ENCODE measurements at regions not wholly inside any gene's neighbourhood (a gene's known extent, or its start where the extent isn't known, plus 50 kb on each side); places are given as distances from the start of the nearest gene placed in this dataset.
"Not testable (repeated sequence)": the region's sequence is repeated elsewhere in the genome, so short reads cannot be mapped to it uniquely, and the experiment has no call there.

DNA sequence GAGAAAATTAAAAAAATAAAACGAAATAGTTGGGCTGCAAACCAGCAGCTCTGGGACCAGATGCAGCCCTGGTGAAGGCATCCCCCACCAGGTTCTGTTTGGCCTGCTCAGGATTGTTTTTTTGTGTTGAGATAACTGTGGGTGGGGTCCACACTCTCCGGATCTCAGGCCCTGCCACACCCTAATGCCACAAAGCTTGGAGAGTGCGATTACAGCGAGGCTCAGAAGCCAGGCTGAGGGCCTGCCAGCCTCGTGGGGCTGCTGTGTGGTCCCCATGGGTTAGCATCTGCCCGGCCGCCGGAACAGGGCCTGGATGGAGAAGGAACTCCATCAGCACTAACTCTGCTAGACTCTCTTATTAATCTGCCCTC is 290.8 kb upstream of the PLGLB2 start:
- DNase-seq (ENCODE audit: low read depth), result not testable (repeated sequence)

DNA sequence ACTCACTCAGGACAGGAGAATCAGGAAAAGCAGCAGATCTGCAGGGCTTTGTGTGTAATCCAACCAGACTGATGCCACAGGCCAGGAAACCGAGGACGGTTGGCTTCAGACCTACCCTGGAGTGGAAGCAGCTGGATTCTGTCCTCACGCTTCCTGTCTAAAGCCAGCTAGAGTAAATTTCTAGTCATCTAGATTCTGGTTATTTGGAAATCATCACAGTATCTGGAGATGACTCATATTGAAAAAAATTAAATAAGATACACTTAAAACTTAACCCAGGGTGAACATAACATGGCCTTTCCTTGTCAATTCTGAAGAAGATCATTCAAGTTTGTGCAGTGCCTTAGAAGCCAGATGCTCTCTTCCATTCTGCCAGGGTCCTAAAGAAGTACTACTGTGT is 288.9 kb upstream of the PLGLB2 start:
- not testable (repeated sequence) for DNase-seq (ENCODE audit: low read depth)

DNA sequence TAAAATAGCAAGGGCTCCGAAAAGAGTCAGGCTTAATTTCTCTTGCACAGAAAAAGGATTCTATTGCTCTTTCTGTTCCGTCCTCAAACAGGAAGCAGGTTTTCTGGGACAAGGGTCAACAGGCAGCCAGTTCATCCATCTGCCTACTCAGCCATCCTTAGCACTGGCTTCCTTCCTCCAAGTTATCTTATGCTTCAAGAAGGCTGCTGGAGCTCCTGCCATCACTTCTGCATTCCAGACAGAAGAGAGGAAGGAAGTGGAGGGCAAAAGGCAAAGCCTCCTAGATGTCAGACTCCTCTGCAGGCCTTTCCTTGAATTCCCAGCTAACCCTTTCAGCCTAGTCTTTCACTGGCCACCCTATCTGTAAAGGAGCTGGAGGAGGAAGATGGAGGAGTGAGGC is 287.8 kb upstream of the PLGLB2 start:
- DNase-seq (ENCODE audit: low read depth), result not testable (repeated sequence)

DNA sequence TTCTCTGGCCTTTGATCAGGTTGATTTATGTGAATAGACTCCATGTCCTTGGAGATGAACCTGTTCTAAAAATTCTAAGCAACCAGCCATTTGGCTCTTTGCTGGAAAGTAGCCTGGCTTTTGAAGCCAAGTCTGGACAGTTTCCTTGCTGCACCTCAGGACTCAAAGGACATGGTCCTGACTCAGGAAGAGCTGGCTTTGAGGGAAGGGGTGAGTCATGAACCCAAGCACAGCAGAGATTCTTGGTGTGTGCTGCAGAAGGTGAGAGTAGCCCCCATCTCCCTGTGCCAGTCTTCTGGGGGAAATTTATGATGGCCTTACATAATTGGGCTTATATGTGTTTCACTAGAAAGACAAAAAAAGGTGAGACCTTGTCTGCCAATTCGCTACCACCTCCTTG is 287.2 kb upstream of the PLGLB2 start:
- DNase-seq (ENCODE audit: low read depth), result not testable (repeated sequence)

DNA sequence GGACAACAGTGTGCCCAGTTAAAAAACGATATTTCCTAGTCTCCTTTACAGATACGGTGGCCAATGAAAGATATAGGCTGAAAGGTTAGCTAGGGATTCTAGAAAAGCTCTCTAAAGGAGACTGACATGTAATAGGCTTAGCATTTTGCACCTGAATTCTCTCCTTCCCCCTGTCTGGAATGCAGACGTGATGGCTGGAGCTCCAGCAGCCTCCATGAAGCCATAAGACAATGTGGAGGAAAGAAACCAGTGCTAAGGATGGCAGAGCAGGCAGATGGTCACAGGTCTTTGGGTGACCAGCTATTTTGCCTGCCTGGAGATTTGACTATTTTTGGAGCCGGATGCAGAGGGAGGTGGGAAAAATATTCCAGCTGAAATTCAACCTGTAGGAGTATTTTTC is 286.2 kb upstream of the PLGLB2 start:
- not testable (repeated sequence) for DNase-seq (ENCODE audit: low read depth)

DNA sequence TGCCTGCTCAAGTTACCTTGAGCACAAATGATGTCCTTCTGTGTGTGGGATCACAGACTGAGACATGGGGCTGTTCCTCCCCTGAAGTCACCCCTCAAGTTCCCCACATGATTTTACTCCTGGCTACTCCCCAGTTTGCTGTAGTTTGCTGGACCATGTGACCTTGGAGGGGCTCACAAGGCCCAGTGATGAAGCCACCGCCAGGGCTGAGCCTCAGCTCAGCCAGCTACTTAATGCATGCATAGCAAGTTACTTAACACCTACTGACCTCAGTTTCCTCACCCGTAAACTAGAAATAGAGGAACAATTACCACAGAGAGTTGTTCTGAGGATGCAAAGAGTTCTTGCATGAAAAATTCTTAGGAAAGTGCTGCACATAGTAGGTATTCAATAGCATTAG is 283.7 kb upstream of the PLGLB2 start:
- DNase-seq (ENCODE audit: low read depth), result not testable (repeated sequence)

DNA sequence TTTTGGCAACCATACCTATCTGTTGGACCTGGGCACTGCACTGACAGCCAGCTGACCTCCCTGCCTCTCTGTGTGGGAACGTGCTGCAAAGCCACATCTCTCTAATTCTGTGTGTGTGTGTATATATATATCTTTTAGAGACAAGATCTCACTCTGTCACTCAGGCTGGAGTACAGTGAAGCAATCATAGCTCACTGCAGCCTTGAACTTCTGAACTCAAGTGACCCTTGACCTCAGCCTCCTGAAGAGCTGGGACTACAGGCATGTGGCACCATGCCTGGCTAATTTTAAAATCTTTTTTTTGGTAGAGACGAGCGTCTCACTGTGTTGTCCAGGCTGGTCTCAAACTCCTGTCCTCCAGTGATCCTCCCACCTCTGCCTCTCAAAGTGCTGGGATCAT is 282.2 kb upstream of the PLGLB2 start:
- not testable (repeated sequence) for DNase-seq (ENCODE audit: low read depth)

DNA sequence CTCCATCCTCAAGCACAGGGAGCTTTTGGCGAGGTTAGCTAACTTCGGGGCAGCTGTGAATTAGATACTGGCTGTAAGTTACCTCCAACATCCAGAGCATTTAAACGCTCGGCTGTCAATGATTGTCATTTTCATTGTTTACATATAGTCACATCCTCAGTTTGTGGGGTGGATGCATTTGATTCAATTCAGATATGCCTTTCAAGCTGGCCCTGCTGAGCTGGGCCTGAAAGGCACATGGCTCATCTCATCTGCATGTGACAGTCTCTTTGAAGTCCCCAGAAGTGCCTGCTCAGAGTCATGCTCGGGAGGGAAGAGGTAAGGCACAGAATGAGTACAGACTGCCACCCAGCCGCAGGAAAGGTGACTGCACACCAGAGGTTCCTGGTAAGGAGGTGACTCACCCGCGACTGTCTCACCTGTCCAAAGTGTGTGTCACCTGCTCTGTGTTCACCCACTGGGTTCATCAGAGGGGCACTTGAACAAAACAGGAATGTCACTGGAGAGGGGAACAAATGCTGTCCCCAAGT is 281.2 kb upstream of the PLGLB2 start:
- DNase-seq (ENCODE audit: low read depth), result not testable (repeated sequence)

DNA sequence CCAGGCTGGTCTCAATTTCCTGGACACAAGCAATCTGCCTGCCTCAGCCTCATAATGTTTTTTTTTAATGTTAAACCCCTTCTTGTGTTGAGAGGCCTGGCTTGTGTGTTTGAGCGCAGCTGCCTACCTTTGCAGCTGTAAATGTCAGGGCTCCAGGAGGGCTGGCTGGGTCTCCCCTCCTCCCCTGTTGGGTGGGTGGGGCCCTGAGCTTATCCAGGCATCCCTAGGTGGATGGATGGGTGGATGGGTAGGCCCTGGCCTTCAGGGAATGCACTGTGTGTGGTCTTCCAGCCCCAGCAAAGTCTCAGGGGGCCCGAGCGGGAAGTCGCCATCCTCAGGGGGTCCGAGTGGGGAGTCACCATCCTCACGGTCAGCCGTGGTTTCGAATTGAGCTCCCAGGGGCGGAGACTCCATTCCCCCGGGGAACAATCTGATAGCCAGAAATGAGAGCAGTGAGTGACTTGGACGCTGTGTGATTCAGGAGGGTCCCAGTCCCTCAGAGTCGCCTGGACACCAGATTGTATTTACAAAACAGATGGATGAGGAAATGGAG is 279.4 kb upstream of the PLGLB2 start:
- not testable (repeated sequence) for DNase-seq (ENCODE audit: low read depth)

DNA sequence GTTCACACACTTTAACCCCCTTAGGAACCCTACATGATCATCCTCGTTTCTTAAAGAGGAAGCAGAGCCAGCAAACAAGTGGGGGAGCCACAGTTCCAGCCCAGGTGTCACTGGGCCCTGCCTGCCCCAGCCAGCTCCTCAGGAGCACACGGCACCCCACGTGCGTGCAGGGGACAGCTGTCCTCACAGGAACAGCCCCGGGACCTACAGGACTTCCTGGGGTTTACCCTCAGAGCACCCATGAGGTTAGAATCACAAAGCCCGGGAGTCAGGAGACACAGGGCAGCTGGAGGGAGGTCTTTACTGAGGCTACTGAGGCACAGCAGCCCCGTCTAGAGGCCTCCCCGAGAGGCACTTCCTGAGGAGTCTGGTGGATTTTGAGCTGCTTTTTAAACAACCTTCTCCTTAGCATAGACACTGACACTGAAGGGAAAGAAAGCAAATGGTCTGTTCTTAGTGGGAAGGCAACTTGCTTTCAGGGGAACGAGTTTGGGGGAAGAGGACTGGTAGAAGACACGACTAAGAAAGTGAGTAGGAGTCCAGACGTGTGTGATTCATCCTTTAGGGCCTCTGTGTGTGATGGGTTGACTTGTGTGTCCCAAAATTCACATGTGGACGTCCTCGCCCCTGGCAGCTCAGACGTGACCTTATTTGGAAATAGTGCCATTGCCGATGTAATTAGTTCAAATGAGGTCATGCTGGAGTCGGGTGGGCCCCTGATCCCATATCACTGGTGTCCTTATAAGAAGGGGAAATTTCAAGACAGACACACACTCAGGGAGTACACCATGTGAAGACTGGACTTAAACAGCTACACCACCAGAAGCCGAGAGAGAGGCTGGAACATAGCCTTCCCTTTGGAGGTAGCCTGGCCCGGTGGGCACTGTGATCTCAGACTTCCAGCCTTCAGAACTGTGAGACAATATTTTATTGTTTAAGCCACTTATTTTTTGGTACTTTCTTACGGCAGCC is 278.4 kb upstream of the PLGLB2 start:
- DNase-seq (ENCODE audit: low read depth), result not testable (repeated sequence)

DNA sequence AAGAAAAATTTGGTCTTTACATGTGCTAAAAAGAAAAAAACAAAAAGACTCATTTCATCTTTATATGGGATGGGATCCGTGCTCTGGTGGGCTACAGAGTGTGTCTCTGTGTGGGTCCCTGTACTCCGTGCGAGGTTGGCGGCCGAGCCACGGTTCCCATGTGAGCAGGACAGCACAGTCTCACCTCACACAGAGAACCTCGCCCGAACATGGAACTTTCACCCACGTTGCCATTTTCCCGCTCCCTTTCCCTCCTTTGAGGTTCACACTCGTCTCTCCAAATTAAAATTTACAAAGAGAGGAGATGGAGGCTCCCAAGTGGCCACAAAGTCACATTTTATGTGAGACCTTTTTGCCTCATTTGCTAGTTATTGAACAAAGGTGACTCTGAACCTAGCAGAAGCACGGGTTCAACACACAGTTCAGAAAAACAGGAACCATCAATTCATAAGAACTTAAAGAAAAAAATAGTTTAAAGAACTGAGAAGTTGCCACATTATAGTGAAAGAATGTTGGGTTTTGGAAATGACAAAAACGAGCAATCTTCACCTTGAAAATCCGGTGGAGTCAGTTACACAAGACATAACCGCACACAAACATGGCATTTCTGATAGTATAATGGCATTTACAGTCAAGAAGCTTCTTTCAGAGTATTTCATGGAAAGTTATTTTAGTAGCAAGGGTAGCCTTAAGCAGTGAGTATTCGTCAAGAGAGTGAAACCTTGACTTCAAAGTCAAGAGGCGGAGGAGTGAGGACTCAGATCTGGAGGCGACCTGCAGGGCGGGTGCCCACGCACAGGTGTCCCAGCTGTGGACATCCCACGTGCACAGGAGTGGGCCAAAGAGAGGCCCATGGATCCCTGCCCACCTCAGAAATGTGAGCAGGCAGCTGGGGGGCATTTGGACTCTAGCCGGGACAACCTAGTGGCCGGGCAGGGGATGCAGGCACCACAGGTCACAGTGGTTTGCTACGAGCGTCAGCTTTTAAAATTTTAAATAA is 277.2 kb upstream of the PLGLB2 start:
- DNase-seq (ENCODE audit: low read depth), result not testable (repeated sequence)

DNA sequence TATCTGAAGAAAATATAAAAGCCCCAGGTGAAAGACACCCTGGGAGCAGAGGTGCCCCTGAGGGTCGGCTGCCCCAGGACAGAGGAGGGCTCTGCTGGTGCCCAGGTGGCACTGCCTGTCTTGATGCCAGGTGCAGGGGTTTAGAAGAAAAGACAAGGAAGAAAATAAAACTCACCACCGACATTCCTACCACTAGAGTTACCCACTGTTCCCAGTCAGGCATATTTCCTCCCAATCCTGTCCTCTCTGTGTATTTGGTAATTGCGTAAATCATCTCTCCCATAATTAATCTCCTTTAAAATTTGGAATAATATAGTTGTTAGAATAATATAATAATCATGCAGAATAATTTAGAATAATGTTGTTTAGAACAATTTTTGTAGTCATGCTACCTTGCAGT is 276.4 kb upstream of the PLGLB2 start:
- DNase-seq (ENCODE audit: low read depth), result not testable (repeated sequence)

DNA sequence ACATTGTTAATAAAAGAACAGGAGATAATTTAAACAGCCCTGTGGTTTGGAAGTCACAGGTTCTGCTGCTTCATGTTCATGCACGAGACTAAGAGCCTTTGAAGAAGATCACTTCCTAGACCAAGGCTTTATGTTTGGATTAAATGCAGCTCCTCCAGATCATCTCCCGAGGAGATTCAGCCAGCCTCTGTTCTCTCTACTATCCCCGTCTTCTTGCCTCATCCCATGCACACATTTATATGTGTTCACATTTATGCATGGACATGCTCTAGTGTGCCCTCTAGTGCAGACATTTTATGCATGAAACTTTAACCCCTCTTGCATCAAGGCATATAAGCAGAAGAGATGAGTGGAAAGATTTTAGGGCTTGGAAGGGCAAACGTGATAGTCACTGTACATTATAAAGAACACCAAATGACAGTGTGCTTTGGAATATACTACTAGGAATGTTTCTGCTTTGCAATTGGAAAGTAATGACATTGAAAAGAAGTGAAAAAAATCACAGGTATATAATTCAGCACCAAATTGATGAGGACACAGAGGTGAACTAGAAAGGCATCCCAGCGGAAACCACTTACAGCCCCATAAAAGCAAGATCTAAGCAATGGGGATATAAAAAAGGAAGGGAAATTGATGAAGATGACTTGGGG is 271.5 kb upstream of the PLGLB2 start:
- not testable (repeated sequence) for DNase-seq (ENCODE audit: low read depth)

DNA sequence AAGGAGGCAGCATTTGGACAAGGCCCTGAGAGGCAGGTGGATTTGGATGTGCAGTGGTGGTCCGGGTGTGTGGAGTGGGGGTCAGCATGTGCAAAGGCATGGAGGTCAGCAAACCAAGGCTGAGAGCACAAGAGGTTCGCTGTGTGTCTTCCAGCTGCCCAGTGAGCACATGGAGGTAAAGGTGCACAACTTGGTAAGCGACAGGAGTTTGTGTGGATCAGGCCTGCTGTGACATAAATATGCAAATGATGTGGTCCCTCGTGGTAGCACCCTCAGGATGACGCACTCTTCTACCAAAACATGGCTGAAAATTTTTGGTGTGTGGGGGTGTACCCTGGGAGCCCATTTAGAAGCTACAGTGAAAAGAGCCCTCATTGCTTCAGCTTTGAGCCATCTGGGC is 271.0 kb upstream of the PLGLB2 start:
- DNase-seq (ENCODE audit: low read depth), result not testable (repeated sequence)

DNA sequence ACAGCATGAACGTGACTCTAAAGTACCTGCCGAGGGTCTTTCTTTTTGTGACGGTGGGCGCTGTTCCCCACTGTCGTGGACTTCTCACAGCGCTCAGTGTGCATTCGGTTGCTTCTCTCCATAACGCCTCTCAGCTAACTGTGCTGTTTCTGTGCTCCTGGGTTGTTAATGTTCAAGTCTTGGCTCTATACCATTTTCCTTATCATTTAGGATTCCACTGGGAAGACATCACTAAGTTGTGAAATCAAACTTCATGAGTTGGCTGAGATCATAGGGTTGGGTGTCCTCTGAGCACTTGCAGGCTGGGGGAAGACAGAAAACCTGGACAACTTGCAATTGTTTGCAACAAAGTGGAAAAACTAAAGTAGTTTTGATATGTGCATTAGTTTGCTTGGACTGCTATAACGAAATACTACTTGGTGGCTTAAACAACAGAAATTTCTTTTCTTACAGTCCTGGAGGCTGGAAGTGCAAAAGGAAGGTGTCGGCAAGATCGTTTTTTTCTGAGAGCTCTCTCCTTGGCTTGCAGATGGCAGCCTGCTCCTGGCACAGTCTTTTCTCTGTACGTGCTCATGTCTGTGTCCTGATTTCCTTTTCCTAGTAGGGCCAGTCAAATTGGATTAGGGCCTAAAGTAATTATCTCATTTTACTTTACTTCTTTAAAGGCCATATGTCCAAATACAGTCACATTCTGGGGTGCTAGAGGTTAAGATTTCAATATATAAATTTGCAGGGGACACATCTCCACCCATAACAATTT is 270.0 kb upstream of the PLGLB2 start:
- DNase-seq (ENCODE audit: low read depth), result not testable (repeated sequence)

DNA sequence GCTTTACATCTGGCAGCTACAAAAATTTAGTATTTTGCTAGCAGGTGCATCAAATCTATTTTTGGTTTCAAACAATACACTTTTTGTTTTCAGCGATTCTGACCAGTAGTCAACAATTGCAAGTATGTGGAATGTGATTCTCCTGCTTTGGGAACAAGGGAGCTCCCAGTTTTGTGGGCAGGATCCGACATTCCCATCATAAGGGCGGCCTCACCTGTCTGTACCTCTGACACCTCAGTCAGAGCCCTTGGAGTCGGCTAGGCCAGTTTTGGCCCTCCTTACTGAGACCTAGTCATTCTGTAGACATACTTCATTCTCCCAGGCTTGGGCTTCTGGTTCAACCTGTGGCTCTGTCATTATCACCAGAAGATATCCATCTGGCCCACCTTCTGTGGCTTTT is 269.0 kb upstream of the PLGLB2 start:
- DNase-seq (ENCODE audit: low read depth), result not testable (repeated sequence)

DNA sequence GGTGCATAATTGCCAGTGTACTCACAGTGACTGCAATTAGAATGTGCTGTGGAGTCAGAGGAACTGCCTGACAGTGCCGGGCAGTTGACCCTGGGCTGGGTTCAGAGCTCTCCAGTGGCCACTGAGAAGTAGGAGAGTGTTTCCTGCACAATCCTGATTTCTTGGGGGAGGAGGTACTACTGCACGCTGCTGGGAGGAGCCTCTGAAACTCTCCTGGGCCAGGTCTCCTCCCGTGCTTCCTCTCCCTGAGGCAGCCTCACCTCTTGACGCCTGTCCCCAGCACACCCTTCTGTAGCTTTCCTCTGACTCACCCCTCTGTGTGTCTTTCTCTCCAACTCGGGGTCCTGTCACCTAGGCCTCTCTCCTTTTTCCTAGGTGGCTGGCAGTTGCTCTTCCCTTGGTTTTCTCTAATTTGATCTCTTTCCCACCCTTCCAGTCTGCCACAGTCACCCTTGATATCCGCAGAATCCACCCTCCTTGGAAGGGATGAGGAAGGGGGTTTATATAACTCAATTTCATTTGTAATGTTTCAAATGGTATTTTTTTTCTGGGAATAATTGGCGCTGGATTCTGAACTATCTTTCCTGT is 264.7 kb upstream of the PLGLB2 start:
- not testable (repeated sequence) for DNase-seq (ENCODE audit: low read depth)

DNA sequence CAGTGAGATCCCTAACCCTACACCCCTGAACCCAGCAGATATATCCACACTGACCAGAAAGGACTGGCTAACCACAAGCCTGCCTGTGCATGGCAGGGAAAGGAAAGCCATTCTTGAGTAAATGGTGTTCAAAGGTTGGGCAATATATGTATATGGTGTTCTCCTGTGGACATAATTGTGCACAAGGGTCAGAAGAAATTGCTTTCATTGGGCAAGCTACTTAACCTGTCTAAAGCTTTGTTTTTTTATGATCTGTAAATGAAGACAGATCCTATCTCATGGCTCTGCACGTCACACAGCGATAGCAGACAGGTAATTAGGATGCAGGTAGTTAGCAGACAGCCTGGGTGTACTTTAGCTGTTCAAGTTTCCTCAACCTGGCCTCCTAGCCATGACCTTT is 263.5 kb upstream of the PLGLB2 start:
- DNase-seq (ENCODE audit: low read depth), result not testable (repeated sequence)

DNA sequence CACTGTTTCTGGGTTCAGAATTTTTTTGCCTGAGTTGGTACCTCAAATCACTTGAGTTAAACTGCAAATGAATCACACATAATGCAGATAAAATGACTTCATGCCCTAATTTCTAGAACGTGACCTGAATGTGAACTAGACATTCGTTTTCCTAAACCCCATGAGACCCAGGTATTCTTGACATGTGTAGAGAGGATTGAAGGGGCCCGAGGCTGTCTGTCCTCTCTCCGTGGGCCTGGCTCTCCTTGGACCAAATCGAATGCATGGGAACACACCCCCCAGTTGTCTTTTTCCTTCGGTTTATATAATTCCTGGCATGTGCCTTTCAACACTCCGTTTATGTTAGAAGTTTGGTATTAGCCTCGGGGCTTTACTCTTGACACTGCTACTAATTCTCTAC is 262.4 kb upstream of the PLGLB2 start:
- DNase-seq (ENCODE audit: low read depth), result not testable (repeated sequence)

DNA sequence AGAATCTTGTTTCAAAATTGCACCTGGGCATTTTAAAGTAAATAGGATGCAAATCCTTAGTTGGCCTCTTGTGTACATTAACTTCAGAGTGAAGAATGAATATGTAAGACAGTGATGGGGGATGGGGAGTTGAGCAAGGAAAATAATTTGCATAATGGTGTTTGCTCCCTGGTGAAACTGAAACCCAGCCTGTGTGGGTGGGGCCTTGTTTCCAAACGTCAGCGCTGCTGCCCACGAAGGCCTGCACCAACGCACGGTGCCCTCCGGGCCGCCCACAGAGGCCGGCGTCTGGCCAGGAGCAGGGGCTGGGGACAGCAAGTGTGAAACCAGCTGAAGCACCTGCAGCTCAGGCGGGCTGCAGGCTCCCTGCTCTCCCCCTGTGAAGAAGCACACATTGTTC is 262.0 kb upstream of the PLGLB2 start:
- DNase-seq (ENCODE audit: low read depth), result not testable (repeated sequence)
